Omental fat pad (tissue), 3 donors: ENCODE measurements at regions not wholly inside any gene's neighbourhood (a gene's known extent, or its start where the extent isn't known, plus 50 kb on each side); places are given as distances from the start of the nearest gene placed in this dataset.

ENCODE experiments used
- ATAC-seq: fragments of 150-250 bp; one replicate; pipeline ENCODE4 v1.9.1; 2016; ENCODE audit warnings: mild to moderate bottlenecking, moderate library complexity; ENCODE audit not compliant: low FRiP score
- DNase-seq: peaks from one replicate; pipeline ENCODE4 v3.0.0-alpha.2; 2019; ENCODE audit warnings: low spot score
- TF ChIP-seq, protein P1 (sequence below), 3 donors: fragments of 450-650 bp; IDR thresholded peaks; one replicate each; pipeline ENCODE4 v1.5.1; 2016 to 2017; ENCODE audit warnings: antibody characterized with exemption in 3 of 3, mild to moderate bottlenecking in 3 of 3, moderate library complexity in 2 of 3

DNA sequence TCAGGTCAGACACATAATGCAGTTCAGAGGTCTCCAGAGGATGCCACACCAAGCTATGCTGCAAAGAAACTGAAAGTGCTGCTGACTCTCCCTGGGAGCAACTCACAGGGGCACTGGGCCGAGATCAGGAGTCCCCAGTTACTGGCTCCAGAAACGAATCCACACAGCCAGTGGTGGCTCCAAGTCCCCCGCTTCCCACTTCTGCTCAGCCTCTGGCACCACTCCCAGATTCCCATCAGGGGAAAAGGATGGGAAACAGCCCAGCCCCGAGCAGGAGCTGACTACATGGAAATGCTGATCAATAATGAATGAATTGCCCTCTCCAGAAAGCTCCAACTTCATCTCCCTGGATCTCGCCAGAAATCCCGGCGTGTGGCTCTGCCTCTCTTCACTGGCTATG lies 62.3 kb upstream of the CDH5 start:
- TF ChIP-seq, protein P1, sequence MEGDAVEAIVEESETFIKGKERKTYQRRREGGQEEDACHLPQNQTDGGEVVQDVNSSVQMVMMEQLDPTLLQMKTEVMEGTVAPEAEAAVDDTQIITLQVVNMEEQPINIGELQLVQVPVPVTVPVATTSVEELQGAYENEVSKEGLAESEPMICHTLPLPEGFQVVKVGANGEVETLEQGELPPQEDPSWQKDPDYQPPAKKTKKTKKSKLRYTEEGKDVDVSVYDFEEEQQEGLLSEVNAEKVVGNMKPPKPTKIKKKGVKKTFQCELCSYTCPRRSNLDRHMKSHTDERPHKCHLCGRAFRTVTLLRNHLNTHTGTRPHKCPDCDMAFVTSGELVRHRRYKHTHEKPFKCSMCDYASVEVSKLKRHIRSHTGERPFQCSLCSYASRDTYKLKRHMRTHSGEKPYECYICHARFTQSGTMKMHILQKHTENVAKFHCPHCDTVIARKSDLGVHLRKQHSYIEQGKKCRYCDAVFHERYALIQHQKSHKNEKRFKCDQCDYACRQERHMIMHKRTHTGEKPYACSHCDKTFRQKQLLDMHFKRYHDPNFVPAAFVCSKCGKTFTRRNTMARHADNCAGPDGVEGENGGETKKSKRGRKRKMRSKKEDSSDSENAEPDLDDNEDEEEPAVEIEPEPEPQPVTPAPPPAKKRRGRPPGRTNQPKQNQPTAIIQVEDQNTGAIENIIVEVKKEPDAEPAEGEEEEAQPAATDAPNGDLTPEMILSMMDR (IDR thresholded peaks at IDR 0.05) = no peak
- ATAC-seq = no peak
- DNase-seq = no peak

- no peak for ATAC-seq
- DNase-seq = no peak
- TF ChIP-seq, protein P1 (IDR thresholded peaks at IDR 0.05) = no peak
Observed at GRCh38 chr16:66300501-66300900, 66.0 kb upstream of the CDH5 start.

DNA sequence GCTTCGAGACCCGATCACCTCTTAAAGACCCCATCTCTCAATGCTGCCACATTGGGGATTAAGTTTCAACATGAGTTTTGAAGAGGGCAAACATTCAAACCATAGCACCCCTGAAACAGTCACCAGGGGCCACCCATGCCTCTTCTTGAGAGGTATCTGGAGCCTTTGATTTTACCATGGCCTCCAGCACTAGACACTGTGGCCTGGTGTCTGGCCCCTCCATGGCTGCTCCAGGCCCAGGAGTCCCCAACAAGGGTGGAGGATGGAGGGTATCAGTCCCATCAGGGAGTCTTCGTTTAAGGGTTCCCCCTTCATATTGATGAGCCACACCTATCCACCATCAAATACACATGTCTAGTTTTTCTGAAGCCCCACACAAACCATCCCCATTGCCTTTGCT lies 66.5 kb upstream of the CDH5 start:
- ATAC-seq (no peak), DNase-seq (no peak)
- TF ChIP-seq, protein P1 (IDR thresholded peaks at IDR 0.05) = no peak

DNA sequence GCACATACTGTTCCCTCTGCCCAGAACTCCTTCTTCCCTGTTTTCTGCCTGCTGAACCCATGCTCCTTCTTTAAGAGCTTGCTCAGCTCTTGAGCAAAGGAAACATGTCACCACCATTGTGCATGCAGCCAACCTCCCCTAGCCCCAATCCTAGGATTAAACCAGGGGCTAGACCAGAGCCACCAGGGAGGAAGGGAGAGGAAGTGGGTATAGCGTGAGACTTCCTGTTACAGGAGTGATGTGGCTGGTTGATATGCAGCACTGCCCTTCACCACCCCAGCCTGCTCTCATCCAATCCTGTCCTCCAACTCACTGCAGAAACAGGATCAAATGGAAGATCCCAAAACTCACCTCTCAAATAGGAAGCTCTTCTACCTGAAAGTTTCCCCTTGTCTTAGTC lies 67.1 kb upstream of the CDH5 start:
- TF ChIP-seq, protein P1 (IDR thresholded peaks at IDR 0.05) = no peak
- no peak for DNase-seq
- ATAC-seq = no peak

DNA sequence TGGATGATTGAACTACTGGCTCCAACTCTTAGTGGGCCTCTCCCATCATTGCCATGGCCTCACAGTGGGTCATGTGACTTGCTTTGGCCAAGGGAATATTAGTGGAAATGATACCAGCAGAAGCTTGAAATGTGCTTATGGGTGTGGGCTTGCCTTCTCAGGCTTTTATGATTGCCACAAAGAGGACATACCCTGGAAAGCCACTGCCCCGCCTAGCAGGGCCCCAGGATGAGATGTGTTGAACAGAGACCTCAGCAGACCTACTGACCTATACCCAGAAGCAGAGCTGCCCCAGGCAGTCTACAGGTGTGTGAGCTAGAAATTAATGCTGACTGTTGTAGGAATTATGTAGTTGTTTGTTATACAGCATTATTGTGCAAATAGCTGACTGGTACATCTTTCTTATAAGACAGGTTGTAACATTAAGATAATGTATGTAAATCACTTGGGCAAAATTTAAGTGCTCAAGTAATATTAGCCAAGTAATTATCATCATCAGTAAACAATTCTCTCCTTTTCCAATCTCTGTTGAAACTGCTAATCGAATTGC lies 67.8 kb upstream of the CDH5 start:
- ATAC-seq (no peak), DNase-seq (no peak)

GRCh38 chr16:66298006-66298405 lies 68.5 kb upstream of the CDH5 start:
- DNase-seq (no peak), ATAC-seq (no peak)
- TF ChIP-seq, protein P1 (IDR thresholded peaks at IDR 0.05) = no peak

More for the DNA sequence above, 67.8 kb upstream of the CDH5 start:
- TF ChIP-seq, protein P1 (IDR thresholded peaks at IDR 0.05) = no peak

DNA sequence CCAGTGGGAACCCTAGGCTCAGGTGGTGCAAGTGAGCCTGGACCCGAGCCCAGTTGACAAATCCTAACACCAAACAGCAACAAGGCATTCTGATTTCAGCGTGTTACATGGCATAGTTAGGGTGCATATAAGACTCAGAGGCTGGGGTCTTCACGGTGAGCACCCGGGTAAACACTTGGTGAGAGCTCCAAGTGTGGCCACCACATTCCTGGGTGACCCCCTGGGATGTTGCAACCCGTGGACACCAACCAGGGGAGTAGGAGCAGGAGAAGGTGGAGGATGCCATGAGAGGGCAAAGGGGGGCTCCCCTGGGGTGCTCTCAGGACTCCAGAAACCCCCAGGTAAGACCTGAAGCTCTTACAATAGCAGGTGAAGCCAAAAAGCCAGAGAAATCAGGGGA lies 69.9 kb upstream of the CDH5 start:
- DNase-seq (no peak), ATAC-seq (no peak)

More for the DNA sequence above, 69.9 kb upstream of the CDH5 start:
- TF ChIP-seq, protein P1 (IDR thresholded peaks at IDR 0.05) = no peak
